DOHH2 (cell line): ENCODE measurements at regions not wholly inside any gene's neighbourhood (a gene's known extent, or its start where the extent isn't known, plus 50 kb on each side); places are given as distances from the start of the nearest gene placed in this dataset.

ENCODE experiments used
- EZH2phosphoT487 ChIP-seq: fragments of 200-600 bp; sonication (generic); IDR thresholded peaks from 2 replicates; pipeline ENCODE4 v1.6.1; 2017; ENCODE audit warnings: borderline replicate concordance, mild to moderate bottlenecking, antibody characterized with exemption, low read length, moderate library complexity, mixed read lengths
- TF ChIP-seq, protein P1 (sequence below): fragments of 200-600 bp; sonication (generic); IDR thresholded peaks from one replicate; pipeline ENCODE4 v1.5.1; 2014; ENCODE audit warnings: antibody characterized with exemption, mild to moderate bottlenecking, low read depth, low read length; ENCODE audit not compliant: poor library complexity, severe bottlenecking

DNA sequence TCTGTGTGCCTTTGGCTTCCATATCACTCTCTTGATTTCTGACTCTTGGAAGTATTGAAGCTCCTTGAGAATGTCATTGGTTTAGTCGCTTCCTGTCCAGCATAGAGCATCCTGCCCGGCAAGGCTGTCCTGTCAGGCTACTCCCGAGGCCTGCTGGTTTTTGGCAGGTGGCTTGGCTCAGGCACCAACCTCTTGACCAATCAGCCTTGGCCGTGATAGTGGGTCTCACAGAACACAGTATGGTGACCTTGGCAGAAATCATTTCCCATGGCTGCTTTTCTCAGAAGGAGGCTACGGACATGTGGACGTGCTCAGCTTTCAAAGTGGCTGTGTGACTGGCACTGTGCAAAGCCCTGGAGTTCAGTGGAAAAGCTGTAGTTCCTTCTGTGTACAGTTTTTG lies 516.9 kb downstream of the REEP3 start:
- TF ChIP-seq, protein P1, sequence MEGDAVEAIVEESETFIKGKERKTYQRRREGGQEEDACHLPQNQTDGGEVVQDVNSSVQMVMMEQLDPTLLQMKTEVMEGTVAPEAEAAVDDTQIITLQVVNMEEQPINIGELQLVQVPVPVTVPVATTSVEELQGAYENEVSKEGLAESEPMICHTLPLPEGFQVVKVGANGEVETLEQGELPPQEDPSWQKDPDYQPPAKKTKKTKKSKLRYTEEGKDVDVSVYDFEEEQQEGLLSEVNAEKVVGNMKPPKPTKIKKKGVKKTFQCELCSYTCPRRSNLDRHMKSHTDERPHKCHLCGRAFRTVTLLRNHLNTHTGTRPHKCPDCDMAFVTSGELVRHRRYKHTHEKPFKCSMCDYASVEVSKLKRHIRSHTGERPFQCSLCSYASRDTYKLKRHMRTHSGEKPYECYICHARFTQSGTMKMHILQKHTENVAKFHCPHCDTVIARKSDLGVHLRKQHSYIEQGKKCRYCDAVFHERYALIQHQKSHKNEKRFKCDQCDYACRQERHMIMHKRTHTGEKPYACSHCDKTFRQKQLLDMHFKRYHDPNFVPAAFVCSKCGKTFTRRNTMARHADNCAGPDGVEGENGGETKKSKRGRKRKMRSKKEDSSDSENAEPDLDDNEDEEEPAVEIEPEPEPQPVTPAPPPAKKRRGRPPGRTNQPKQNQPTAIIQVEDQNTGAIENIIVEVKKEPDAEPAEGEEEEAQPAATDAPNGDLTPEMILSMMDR = no peak
- TF ChIP-seq EZH2phosphoT487 = no peak
